Panc1 (cell line): ENCODE measurements at regions not wholly inside any gene's neighbourhood (a gene's known extent, or its start where the extent isn't known, plus 50 kb on each side); places are given as distances from the start of the nearest gene placed in this dataset.

ENCODE experiments used
- ATAC-seq: fragments of 200-7000 bp; cut with Tn5 transposase; 2 replicates; pipeline ENCODE4 v1.9.1; 2020; ENCODE audit warnings: mild to moderate bottlenecking, moderate library complexity
- BruUV-seq: library from RNA; stranded (reverse); fragments of 400-500 nt; replicated peaks from 2 replicates; lab custom pipeline; 2021; lab: Mats Ljungman, UMichigan
- CTCF ChIA-PET: fragments of 300-600 bp; sonication (Branson Sonifier 250); formaldehyde crosslinking; loops from one replicate; lab custom pipeline; 2022; ENCODE audit warnings: antibody characterized with exemption; lab: Charles Lee
- POLR2A ChIA-PET: fragments of 300-600 bp; sonication (Branson Sonifier 250); formaldehyde crosslinking; loops from one replicate; lab custom pipeline; 2022; ENCODE audit warnings: antibody characterized with exemption; lab: Charles Lee
- DNase-seq: peaks from one replicate; pipeline ENCODE4 v3.0.0-alpha.2; 2010; ENCODE audit warnings: low read depth, low spot score
- H3K27ac ChIP-seq: 2 replicates; pipeline ENCODE4 v1.5.1; 2011; ENCODE audit warnings: mild to moderate bottlenecking, low read length, inconsistent platforms
- H3K27me3 ChIP-seq: fragments of 200-500 bp; sonication (Bioruptor generic); 2 replicates; pipeline ENCODE4 v1.6.0; 2014; ENCODE audit warnings: low read length, inconsistent platforms; ENCODE audit not compliant: control insufficient read depth, insufficient read depth
- H3K36me3 ChIP-seq: fragments of 200-500 bp; sonication (Bioruptor generic); 2 replicates; pipeline ENCODE4 v1.5.1; 2014; ENCODE audit warnings: inconsistent platforms, mild to moderate bottlenecking, low read length, moderate library complexity; ENCODE audit not compliant: control insufficient read depth, insufficient read depth
- H3K4me1 ChIP-seq: 2 replicates; pipeline ENCODE4 v1.5.1; 2011; ENCODE audit warnings: inconsistent platforms, mild to moderate bottlenecking, low read length, moderate library complexity; ENCODE audit not compliant: control insufficient read depth, insufficient read depth
- H3K4me3 ChIP-seq, 2 experiments: 2 replicates each; pipeline ENCODE4 v1.5.1; 2011 to 2012; ENCODE audit warnings: low read depth in 2 of 2, low read length in 2 of 2, mild to moderate bottlenecking in 2 of 2, inconsistent platforms in 1 of 2, moderate library complexity in 1 of 2
- H3K9me3 ChIP-seq: fragments of 200-500 bp; sonication (Bioruptor generic); 2 replicates; pipeline ENCODE4 v1.5.1; 2014; ENCODE audit warnings: low read depth, mild to moderate bottlenecking, inconsistent platforms, low read length, moderate library complexity; ENCODE audit not compliant: control insufficient read depth, insufficient read depth
- POLR2AphosphoS5 ChIP-seq: IDR thresholded peaks from 2 replicates; pipeline ENCODE4 v1.6.1; 2012; ENCODE audit warnings: mild to moderate bottlenecking, low read depth, low read length, moderate library complexity
- SIN3A ChIP-seq: IDR thresholded peaks from 2 replicates; pipeline ENCODE4 v1.6.1; 2012; ENCODE audit warnings: low read depth, mild to moderate bottlenecking, low read length, moderate library complexity, borderline replicate concordance; ENCODE audit not compliant: insufficient read depth
- TCF7L2 ChIP-seq: IDR thresholded peaks from 2 replicates; pipeline ENCODE4 v1.6.1; 2011; ENCODE audit warnings: mild to moderate bottlenecking, low read depth, low read length, inconsistent platforms
- in situ Hi-C: cut with HindIII; loops from 2 replicates; pipeline ENCODE4 v1.10.0; 2016; ENCODE audit warnings: low sequenced_read_pairs, low pct_unique_long_range_greater_than_20kb
- intact Hi-C: fragments of 100-400 bp; cut with micrococcal nuclease; formaldehyde crosslinking; loops from one replicate; pipeline ENCODE4 v1.10.0; 2022; ENCODE audit not compliant: unreplicated experiment
- TF ChIP-seq, protein P1 (sequence below): fragments of 450-650 bp; IDR thresholded peaks from 2 replicates; pipeline ENCODE4 v1.5.1; 2017; ENCODE audit warnings: mild to moderate bottlenecking
- TF ChIP-seq, protein P2 (sequence below), 2 experiments: IDR thresholded peaks; 2 replicates each; pipeline ENCODE4 v1.6.1; 2011 to 2012; ENCODE audit warnings: low read depth in 2 of 2, control low read depth in 1 of 2, low read length in 1 of 2, mild to moderate bottlenecking in 1 of 2, moderate library complexity in 1 of 2; ENCODE audit not compliant: insufficient read depth in 1 of 2

DNA sequence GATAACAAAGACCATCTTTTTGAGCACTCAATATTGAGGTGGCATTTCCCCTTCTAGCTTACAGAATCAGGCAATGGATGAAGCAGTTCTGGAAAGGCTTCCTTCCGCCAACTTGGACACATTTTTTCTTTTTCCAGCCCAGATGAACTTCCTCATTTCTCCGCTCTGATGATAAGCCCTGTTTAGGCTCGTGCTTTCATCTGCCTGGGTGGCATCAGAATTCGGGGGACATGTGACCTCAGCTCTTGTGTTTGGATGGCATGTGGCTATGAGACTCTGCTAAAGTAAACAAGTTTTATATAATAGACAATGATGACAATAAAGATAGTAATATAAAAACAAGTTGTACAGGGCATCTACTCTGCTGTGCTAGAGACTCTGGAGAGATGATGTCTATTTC, 796.7 kb downstream of the DHX35 start:
- ATAC-seq, result no peak
- intact Hi-C loops, result no loop called here
- Histone ChIP-seq H3K4me3 (no peak overlapping the region), H3K9me3 (no peaks in the 10 kb centered on the region), H3K36me3 (no peaks in the 10 kb centered on the region), H3K27me3 (no peaks in the 10 kb centered on the region), H3K4me1 (no peaks in the 10 kb centered on the region), H3K27ac (no peak overlapping the region)
- no TSS peak for BruUV-seq
- no peak for TF ChIP-seq TCF7L2
- TF ChIP-seq POLR2AphosphoS5, result no peak
- TF ChIP-seq, protein P1, sequence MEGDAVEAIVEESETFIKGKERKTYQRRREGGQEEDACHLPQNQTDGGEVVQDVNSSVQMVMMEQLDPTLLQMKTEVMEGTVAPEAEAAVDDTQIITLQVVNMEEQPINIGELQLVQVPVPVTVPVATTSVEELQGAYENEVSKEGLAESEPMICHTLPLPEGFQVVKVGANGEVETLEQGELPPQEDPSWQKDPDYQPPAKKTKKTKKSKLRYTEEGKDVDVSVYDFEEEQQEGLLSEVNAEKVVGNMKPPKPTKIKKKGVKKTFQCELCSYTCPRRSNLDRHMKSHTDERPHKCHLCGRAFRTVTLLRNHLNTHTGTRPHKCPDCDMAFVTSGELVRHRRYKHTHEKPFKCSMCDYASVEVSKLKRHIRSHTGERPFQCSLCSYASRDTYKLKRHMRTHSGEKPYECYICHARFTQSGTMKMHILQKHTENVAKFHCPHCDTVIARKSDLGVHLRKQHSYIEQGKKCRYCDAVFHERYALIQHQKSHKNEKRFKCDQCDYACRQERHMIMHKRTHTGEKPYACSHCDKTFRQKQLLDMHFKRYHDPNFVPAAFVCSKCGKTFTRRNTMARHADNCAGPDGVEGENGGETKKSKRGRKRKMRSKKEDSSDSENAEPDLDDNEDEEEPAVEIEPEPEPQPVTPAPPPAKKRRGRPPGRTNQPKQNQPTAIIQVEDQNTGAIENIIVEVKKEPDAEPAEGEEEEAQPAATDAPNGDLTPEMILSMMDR, result no peak
- TF ChIP-seq SIN3A, result no peak
- TF ChIP-seq, protein P2, sequence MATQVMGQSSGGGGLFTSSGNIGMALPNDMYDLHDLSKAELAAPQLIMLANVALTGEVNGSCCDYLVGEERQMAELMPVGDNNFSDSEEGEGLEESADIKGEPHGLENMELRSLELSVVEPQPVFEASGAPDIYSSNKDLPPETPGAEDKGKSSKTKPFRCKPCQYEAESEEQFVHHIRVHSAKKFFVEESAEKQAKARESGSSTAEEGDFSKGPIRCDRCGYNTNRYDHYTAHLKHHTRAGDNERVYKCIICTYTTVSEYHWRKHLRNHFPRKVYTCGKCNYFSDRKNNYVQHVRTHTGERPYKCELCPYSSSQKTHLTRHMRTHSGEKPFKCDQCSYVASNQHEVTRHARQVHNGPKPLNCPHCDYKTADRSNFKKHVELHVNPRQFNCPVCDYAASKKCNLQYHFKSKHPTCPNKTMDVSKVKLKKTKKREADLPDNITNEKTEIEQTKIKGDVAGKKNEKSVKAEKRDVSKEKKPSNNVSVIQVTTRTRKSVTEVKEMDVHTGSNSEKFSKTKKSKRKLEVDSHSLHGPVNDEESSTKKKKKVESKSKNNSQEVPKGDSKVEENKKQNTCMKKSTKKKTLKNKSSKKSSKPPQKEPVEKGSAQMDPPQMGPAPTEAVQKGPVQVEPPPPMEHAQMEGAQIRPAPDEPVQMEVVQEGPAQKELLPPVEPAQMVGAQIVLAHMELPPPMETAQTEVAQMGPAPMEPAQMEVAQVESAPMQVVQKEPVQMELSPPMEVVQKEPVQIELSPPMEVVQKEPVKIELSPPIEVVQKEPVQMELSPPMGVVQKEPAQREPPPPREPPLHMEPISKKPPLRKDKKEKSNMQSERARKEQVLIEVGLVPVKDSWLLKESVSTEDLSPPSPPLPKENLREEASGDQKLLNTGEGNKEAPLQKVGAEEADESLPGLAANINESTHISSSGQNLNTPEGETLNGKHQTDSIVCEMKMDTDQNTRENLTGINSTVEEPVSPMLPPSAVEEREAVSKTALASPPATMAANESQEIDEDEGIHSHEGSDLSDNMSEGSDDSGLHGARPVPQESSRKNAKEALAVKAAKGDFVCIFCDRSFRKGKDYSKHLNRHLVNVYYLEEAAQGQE (IDR thresholded peaks at IDR 0.05; ENCODE audit: insufficient read depth in 1 of 2, low read depth in 2 of 2, low read length in 1 of 2), result no peak
- in situ Hi-C loops, result no loop called here
- DNase-seq, result no peak
- CTCF ChIA-PET, result no interaction called here
- POLR2A ChIA-PET, result no interaction called here

DNA sequence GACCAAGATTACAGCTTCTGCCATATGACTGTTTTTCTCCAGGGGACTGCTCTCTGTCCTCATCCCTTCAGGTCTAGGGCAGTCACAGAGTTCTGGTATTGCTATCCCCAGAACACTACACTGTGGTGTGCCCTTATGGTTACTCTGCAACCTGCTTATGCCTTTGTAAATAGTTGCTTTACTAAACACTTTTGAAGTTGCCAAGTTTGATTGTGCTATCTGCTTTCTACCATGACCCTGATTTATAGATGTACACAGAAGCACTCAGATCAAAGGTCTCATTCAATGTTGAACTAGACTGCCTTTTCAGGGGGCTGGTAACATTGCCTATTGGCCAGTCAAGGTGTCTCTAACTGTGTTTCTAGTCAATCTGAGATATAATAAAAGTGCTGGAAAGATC, 794.7 kb downstream of the DHX35 start:
- Histone ChIP-seq H3K9me3 (no peaks in the 10 kb centered on the region), H3K36me3 (no peaks in the 10 kb centered on the region), H3K4me1 (no peaks in the 10 kb centered on the region), H3K4me3 (no peak overlapping the region), H3K27ac (no peak overlapping the region), H3K27me3 (no peaks in the 10 kb centered on the region)
- in situ Hi-C loops, result no loop called here
- TF ChIP-seq, protein P2 (IDR thresholded peaks at IDR 0.05; ENCODE audit: insufficient read depth in 1 of 2, low read depth in 2 of 2, low read length in 1 of 2), result no peak
- TF ChIP-seq POLR2AphosphoS5, result no peak
- TF ChIP-seq SIN3A, result no peak
- TF ChIP-seq TCF7L2, result no peak
- TF ChIP-seq, protein P1, result no peak
- no TSS peak for BruUV-seq
- no peak for DNase-seq
- intact Hi-C loops, result no loop called here
- ATAC-seq, result no peak
- CTCF ChIA-PET, result no interaction called here
- POLR2A ChIA-PET, result no interaction called here
